IMR-90 (cell line): ENCODE measurements at regions not wholly inside any gene's neighbourhood (a gene's known extent, or its start where the extent isn't known, plus 50 kb on each side); places are given as distances from the start of the nearest gene placed in this dataset.
A peak's percentile ranks its signal among the peaks of the same experiment; 100 is the strongest.

Experiments used
- ATAC-seq: fragments of 200-7000 bp; cut with Tn5 transposase; 2 replicates; pipeline ENCODE4 v1.9.1; 2020; ENCODE audit warnings: low read depth, mild to moderate bottlenecking, moderate library complexity
- BruUV-seq: library from RNA; stranded (reverse); fragments of 400-500 nt; replicated peaks from 2 replicates; lab custom pipeline; 2021; lab: Mats Ljungman, UMichigan
- CTCF ChIA-PET: fragments of 300-600 bp; formaldehyde crosslinking; extraction: SDS; loops from one replicate; lab custom pipeline; 2021; ENCODE audit warnings: antibody characterized with exemption; lab: Yijun Ruan, JAX
- POLR2A ChIA-PET: fragments of 300-600 bp; sonication (Branson Sonifier 250); formaldehyde crosslinking; loops from one replicate; lab custom pipeline; 2022; ENCODE audit warnings: antibody characterized with exemption; ENCODE audit not compliant: unreplicated experiment; lab: Charles Lee
- DNase-seq: peaks from one replicate; pipeline ENCODE4 v3.0.0; 2013
- H2AFZ ChIP-seq: replicated peaks from 2 replicates; pipeline ENCODE3; 2013; ENCODE audit warnings: low read length, mild to moderate bottlenecking; ENCODE audit not compliant: poor library complexity
- H2AK5ac ChIP-seq: 2 replicates; pipeline ENCODE4 v1.6.1; 2013; ENCODE audit warnings: low read depth, low read length, inconsistent platforms
- H2AK9ac ChIP-seq: replicated peaks from 2 replicates; pipeline ENCODE3; 2013; ENCODE audit warnings: mild to moderate bottlenecking, low read depth, low read length, moderate library complexity; ENCODE audit not compliant: poor library complexity
- H2BK120ac ChIP-seq: 2 replicates; pipeline ENCODE4 v1.6.1; 2013; ENCODE audit warnings: low read depth, low read length, inconsistent platforms
- H2BK15ac ChIP-seq: 3 replicates; pipeline ENCODE4 v1.6.1; 2013; ENCODE audit warnings: low read depth, low read length, inconsistent platforms
- H2BK20ac ChIP-seq: 2 replicates; pipeline ENCODE4 v1.6.1; 2013; ENCODE audit warnings: low read depth, mild to moderate bottlenecking, inconsistent platforms, low read length, moderate library complexity
- H2BK5ac ChIP-seq: 2 replicates; pipeline ENCODE4 v1.6.1; 2013; ENCODE audit warnings: mild to moderate bottlenecking, low read depth, low read length, inconsistent platforms; ENCODE audit not compliant: poor library complexity, severe bottlenecking
- H3K14ac ChIP-seq: replicated peaks from 2 replicates; pipeline ENCODE4 v1.6.1; 2013; ENCODE audit warnings: low read depth, low read length, inconsistent platforms
- H3K18ac ChIP-seq: 2 replicates; pipeline ENCODE4 v1.6.1; 2013; ENCODE audit warnings: low read depth, low read length, control low read depth
- H3K23ac ChIP-seq: 2 replicates; pipeline ENCODE4 v1.6.1; 2013; ENCODE audit warnings: low read depth, low read length, inconsistent platforms
- H3K27ac ChIP-seq: 2 replicates; pipeline ENCODE4 v1.5.1; 2013; ENCODE audit warnings: mild to moderate bottlenecking, control low read depth, low read length; ENCODE audit not compliant: insufficient read depth
- H3K27me3 ChIP-seq: 2 replicates; pipeline ENCODE4 v1.6.1; 2013; ENCODE audit warnings: low read length; ENCODE audit not compliant: control insufficient read depth, insufficient read depth
- H3K36me3 ChIP-seq: 2 replicates; pipeline ENCODE4 v1.6.1; 2013; ENCODE audit warnings: low read length, mixed read lengths; ENCODE audit not compliant: control insufficient read depth, insufficient read depth
- H3K4ac ChIP-seq: 2 replicates; pipeline ENCODE4 v1.6.1; 2013; ENCODE audit warnings: low read depth, low read length, inconsistent platforms
- H3K4me1 ChIP-seq: 2 replicates; pipeline ENCODE4 v1.6.1; 2013; ENCODE audit warnings: low read length, mixed read lengths; ENCODE audit not compliant: control insufficient read depth, insufficient read depth
- H3K4me2 ChIP-seq: 2 replicates; pipeline ENCODE4 v1.6.1; 2013; ENCODE audit warnings: low read depth, mild to moderate bottlenecking, control low read depth, low read length, moderate library complexity
- H3K4me3 ChIP-seq: 2 replicates; pipeline ENCODE4 v1.5.1; 2013; ENCODE audit warnings: low read depth, mild to moderate bottlenecking, control low read depth, low read length, moderate library complexity; ENCODE audit not compliant: insufficient read depth
- H3K56ac ChIP-seq: 2 replicates; pipeline ENCODE4 v1.6.1; 2013; ENCODE audit warnings: low read length, inconsistent platforms; ENCODE audit not compliant: insufficient read depth; ENCODE audit errors: extremely low read depth
- H3K79me1 ChIP-seq, 2 experiments: 2 replicates each; pipeline ENCODE4 v1.6.1; 2013; ENCODE audit warnings: low read length in 2 of 2, inconsistent platforms in 1 of 2, low read depth in 1 of 2
- H3K9ac ChIP-seq: 2 replicates; pipeline ENCODE4 v1.6.1; 2013; ENCODE audit warnings: low read depth, low read length, control low read depth
- H3K9me1 ChIP-seq: 2 replicates; pipeline ENCODE4 v1.6.1; 2013; ENCODE audit warnings: low read length, inconsistent platforms; ENCODE audit not compliant: insufficient read depth
- H3K9me3 ChIP-seq: 2 replicates; pipeline ENCODE4 v1.6.1; 2013; ENCODE audit warnings: low read length; ENCODE audit not compliant: control insufficient read depth, insufficient read depth
- H4K20me1 ChIP-seq: 2 replicates; pipeline ENCODE4 v1.6.1; 2013; ENCODE audit warnings: low read length, inconsistent platforms; ENCODE audit not compliant: insufficient read depth
- H4K5ac ChIP-seq: 2 replicates; pipeline ENCODE4 v1.6.1; 2013; ENCODE audit warnings: mild to moderate bottlenecking, low read depth, low read length, control low read depth
- H4K8ac ChIP-seq, 2 experiments: 2 replicates each; pipeline ENCODE4 v1.6.1; 2013; ENCODE audit warnings: low read depth in 2 of 2, low read length in 2 of 2, control low read depth in 1 of 2, inconsistent platforms in 1 of 2
- H4K91ac ChIP-seq: 2 replicates; pipeline ENCODE4 v1.6.1; 2013; ENCODE audit warnings: low read depth, low read length, inconsistent platforms; ENCODE audit not compliant: insufficient read depth
- BHLHE40 ChIP-seq: fragments of 150-350 bp; IDR thresholded peaks from 2 replicates; pipeline ENCODE4 v1.6.1; 2016; ENCODE audit warnings: mild to moderate bottlenecking, low read depth, low read length
- MAFK ChIP-seq: IDR thresholded peaks from 2 replicates; pipeline ENCODE4 v1.6.1; 2012; ENCODE audit warnings: low read depth, low read length, improper control_type of control experiment
- NFE2L2 ChIP-seq: fragments of 150-350 bp; IDR thresholded peaks from 2 replicates; pipeline ENCODE4 v1.6.1; 2016; ENCODE audit warnings: low read depth, mild to moderate bottlenecking, low read length
- RFX5 ChIP-seq: IDR thresholded peaks from 2 replicates; pipeline ENCODE4 v1.8.0; 2012; ENCODE audit warnings: low read depth, mild to moderate bottlenecking, low read length, moderate library complexity
- dilution Hi-C: fragments of 300-500 bp; cut with HindIII; formaldehyde crosslinking; loops from one replicate; pipeline ENCODE4 v1.14.3; 2018; ENCODE audit warnings: low sequenced_read_pairs; ENCODE audit not compliant: unreplicated experiment
- in situ Hi-C: fragments of 300-500 bp; cut with MboI; formaldehyde crosslinking; loops from 3 replicates; pipeline ENCODE4 v1.14.3; 2019; ENCODE audit warnings: low sequenced_read_pairs, inconsistent platforms, mixed read lengths
- intact Hi-C: fragments of 100-400 bp; cut with micrococcal nuclease; formaldehyde crosslinking; loops from 2 replicates; pipeline ENCODE4 v1.10.0; 2022
- TF ChIP-seq, protein P1 (sequence below): fragments of 150-350 bp; IDR thresholded peaks from 2 replicates; pipeline ENCODE4 v1.6.1; 2016; ENCODE audit warnings: low read depth, mild to moderate bottlenecking, low read length, moderate library complexity, borderline replicate concordance

DNA sequence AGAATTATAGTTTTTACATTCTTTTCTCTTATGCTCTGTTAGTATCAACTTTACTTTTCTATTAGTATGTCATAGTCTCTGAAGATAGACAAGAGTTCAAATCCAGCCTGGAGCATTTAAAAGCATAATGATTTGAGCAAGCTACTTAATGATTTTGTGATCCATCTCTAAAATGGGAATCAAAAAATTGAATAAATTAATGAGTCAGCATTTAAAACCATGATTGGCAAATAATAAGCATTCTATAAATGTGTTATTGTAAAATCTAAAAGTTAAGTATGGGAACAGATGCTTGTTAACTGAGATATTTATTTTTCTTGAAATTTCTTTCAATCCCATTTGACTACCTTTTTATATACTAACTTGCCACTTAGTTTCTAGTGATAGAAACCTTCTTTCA is 391.6 kb downstream of the PCDH7 start:
- Histone ChIP-seq H2BK5ac (no peak overlapping the region), H3K9me1 (peaks cover 2% of the 10 kb centered on the region; the same call in 1 of the 2 replicates), H3K9ac (no peak overlapping the region), H2AFZ (no peak overlapping the region), H3K18ac (no peak overlapping the region), H2BK20ac (no peak overlapping the region), H3K4me1 (no peaks in the 10 kb centered on the region), H4K5ac (no peak overlapping the region), H4K91ac (no peak overlapping the region), H3K4me3 (no peak overlapping the region), H4K8ac (no peak overlapping the region), H3K4me2 (no peak overlapping the region), H2AK5ac (no peak overlapping the region), H3K27me3 (no peaks in the 10 kb centered on the region), H3K4ac (no peak overlapping the region), H4K20me1 (no peaks in the 10 kb centered on the region), H3K36me3 (no peaks in the 10 kb centered on the region), H3K14ac (no peak overlapping the region), H3K56ac (no peak overlapping the region), H3K79me1 (no peaks in the 10 kb centered on the region), H3K27ac (no peak overlapping the region), H2AK9ac (no peak overlapping the region), H3K9me3 (no peaks in the 10 kb centered on the region), H2BK15ac (no peak overlapping the region), H2BK120ac (no peak overlapping the region), H3K23ac (no peak overlapping the region)
- BruUV-seq: no TSS peak
- DNase-seq: no peak
- ChIA-PET POLR2A (no interaction called here), CTCF (no interaction called here)
- intact Hi-C loops: no loop called here
- dilution Hi-C loops: no loop called here
- no peak for ATAC-seq
- peak; percentile 96 for TF ChIP-seq MAFK
- no peak for TF ChIP-seq RFX5
- 0 out of 2 replicates have a peak, but pooled peaks have one; percentile 16 for TF ChIP-seq NFE2L2
- TF ChIP-seq, protein P1, sequence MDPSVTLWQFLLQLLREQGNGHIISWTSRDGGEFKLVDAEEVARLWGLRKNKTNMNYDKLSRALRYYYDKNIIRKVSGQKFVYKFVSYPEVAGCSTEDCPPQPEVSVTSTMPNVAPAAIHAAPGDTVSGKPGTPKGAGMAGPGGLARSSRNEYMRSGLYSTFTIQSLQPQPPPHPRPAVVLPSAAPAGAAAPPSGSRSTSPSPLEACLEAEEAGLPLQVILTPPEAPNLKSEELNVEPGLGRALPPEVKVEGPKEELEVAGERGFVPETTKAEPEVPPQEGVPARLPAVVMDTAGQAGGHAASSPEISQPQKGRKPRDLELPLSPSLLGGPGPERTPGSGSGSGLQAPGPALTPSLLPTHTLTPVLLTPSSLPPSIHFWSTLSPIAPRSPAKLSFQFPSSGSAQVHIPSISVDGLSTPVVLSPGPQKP: no peak
- no peak for TF ChIP-seq BHLHE40
- in situ Hi-C loops: no loop called here
